Gastrocnemius medialis (tissue), 4 donors: ENCODE measurements at regions not wholly inside any gene's neighbourhood (a gene's known extent, or its start where the extent isn't known, plus 50 kb on each side); places are given as distances from the start of the nearest gene placed in this dataset.

Source experiments
- POLR2A ChIP-seq, 2 donors: fragments of 450-650 bp; IDR thresholded peaks; one replicate each; pipeline ENCODE4 v1.6.1; 2017; ENCODE audit warnings: antibody characterized with exemption in 2 of 2, mild to moderate bottlenecking in 2 of 2, moderate library complexity in 2 of 2
- TF ChIP-seq, protein P1 (sequence below), 5 experiments: fragments of 450-650 bp in 3 of 5; fragments of 200-600 bp in 2 of 5; sonication (generic) in 2 of 5; IDR thresholded peaks in 4 of 5; conservative IDR thresholded peaks in 1 of 5; 1 replicate in 4 of 5; 2 replicates in 1 of 5; pipeline ENCODE4 v1.5.1; 2016 to 2019; ENCODE audit warnings: antibody characterized with exemption in 5 of 5, mild to moderate bottlenecking in 3 of 5, moderate library complexity in 3 of 5

DNA sequence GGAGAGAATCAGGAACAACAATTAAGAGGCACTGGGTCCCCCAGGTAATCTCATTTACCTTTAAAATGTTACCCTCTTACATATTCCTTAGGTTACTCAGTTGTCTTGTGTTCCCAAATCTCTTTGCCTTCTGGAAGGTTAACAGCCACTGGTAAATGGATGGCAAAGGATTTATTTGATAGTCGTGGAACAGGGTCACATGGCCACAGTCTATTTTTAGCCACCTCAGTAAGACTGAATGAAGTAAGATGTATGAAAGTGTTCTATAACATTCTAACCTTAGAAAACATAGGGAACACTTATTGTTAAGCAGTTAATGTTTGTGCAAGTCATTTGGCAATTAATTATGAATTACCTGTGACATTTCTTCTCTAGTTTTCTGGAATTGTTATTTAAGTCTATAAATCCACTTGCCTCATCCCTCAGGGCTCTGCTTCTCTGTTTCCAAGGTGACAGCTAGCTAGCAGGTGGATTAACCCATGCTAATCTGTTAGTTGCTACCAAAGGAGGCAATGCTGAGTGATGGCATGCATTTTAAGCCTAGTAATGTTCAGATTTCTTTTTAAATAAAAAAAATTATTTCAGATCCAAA is 211.0 kb downstream of the PIK3C3 start:
- TF ChIP-seq POLR2A (IDR thresholded peaks at IDR 0.05), result no peak
- TF ChIP-seq, protein P1, sequence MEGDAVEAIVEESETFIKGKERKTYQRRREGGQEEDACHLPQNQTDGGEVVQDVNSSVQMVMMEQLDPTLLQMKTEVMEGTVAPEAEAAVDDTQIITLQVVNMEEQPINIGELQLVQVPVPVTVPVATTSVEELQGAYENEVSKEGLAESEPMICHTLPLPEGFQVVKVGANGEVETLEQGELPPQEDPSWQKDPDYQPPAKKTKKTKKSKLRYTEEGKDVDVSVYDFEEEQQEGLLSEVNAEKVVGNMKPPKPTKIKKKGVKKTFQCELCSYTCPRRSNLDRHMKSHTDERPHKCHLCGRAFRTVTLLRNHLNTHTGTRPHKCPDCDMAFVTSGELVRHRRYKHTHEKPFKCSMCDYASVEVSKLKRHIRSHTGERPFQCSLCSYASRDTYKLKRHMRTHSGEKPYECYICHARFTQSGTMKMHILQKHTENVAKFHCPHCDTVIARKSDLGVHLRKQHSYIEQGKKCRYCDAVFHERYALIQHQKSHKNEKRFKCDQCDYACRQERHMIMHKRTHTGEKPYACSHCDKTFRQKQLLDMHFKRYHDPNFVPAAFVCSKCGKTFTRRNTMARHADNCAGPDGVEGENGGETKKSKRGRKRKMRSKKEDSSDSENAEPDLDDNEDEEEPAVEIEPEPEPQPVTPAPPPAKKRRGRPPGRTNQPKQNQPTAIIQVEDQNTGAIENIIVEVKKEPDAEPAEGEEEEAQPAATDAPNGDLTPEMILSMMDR (IDR thresholded peaks at IDR 0.05 in 4 of 5, conservative IDR thresholded peaks at IDR 0.05 in 1 of 5), result no peak
